HCT116 (cell line): ENCODE measurements at regions not wholly inside any gene's neighbourhood (a gene's known extent, or its start where the extent isn't known, plus 50 kb on each side); places are given as distances from the start of the nearest gene placed in this dataset.

Source experiments
- ATAC-seq: fragments of 200-7000 bp; cut with Tn5 transposase; 2 replicates; pipeline ENCODE4 v1.9.1; 2020; ENCODE audit warnings: mild to moderate bottlenecking, moderate library complexity
- BruUV-seq: library from RNA; stranded (reverse); fragments of 400-500 nt; replicated peaks from 2 replicates; lab custom pipeline; 2021; lab: Mats Ljungman, UMichigan
- CTCF ChIA-PET: fragments of 300-600 bp; sonication (Branson Sonifier 250); formaldehyde crosslinking; loops from one replicate; lab custom pipeline; 2021; ENCODE audit warnings: antibody characterized with exemption; lab: Charles Lee
- POLR2A ChIA-PET: fragments of 300-600, 350-600 bp; sonication (Branson Sonifier 250); formaldehyde crosslinking; loops from one replicate; lab custom pipeline; 2021; ENCODE audit warnings: antibody characterized with exemption; lab: Charles Lee
- RAD21 ChIA-PET, 2 experiments: fragments of 300-600 bp; sonication (Branson Sonifier 250); formaldehyde crosslinking; loops; one replicate each; lab custom pipeline; 2023; ENCODE audit warnings: low total read pairs in 2 of 2; ENCODE audit not compliant: uncharacterized antibody in 2 of 2, unreplicated experiment in 2 of 2, low non-redundant PET in 1 of 2; lab: Charles Lee
- DNase-seq: peaks from one replicate; pipeline ENCODE4 v3.0.0-alpha.2; 2010; ENCODE audit warnings: low read depth, low spot score
- H2AFZ ChIP-seq: fragments of 200-600 bp; shearing (Covaris generic), sonication (generic); 2 replicates; pipeline ENCODE4 v1.6.1; 2017; ENCODE audit warnings: low read depth, mixed run types, mixed read lengths, antibody characterized with exemption, low read length; ENCODE audit not compliant: poor library complexity, severe bottlenecking
- H3K27ac ChIP-seq: 2 replicates; pipeline ENCODE4 v1.5.1; 2012; ENCODE audit warnings: low read depth, low read length
- H3K27me3 ChIP-seq: fragments of 200-600 bp; sonication (generic); 2 replicates; pipeline ENCODE4 v1.6.1; 2016; ENCODE audit warnings: mixed run types, low read length, mixed read lengths; ENCODE audit not compliant: insufficient read depth
- H3K36me3 ChIP-seq, 2 experiments: fragments of 200-500 bp in 1 of 2; fragments of 200-600 bp in 1 of 2; sonication (Bioruptor generic) in 1 of 2; sonication (generic) in 1 of 2; 2 replicates each; pipeline versions ENCODE4 v1.5.1 to v1.6.1; 2014 to 2016; ENCODE audit warnings: low read length in 2 of 2, inconsistent platforms in 1 of 2, mixed read lengths in 1 of 2, mixed run types in 1 of 2; ENCODE audit not compliant: insufficient read depth in 2 of 2, control insufficient read depth in 1 of 2
- H3K4me1 ChIP-seq, 2 experiments: fragments of 200-600 bp in 1 of 2; sonication (generic) in 1 of 2; 2 replicates each; pipeline versions ENCODE4 v1.5.1 to v1.6.1; 2012 to 2017; ENCODE audit warnings: low read length in 2 of 2, inconsistent platforms in 1 of 2, mild to moderate bottlenecking in 1 of 2, mixed read lengths in 1 of 2, mixed run types in 1 of 2, moderate library complexity in 1 of 2; ENCODE audit not compliant: insufficient read depth in 2 of 2, control insufficient read depth in 1 of 2
- H3K4me2 ChIP-seq: fragments of 200-600 bp; sonication (generic); 2 replicates; pipeline ENCODE4 v1.6.1; 2017; ENCODE audit warnings: mixed run types, low read length, mixed read lengths
- H3K4me3 ChIP-seq, 2 experiments: fragments of 200-600 bp in 1 of 2; sonication (generic) in 1 of 2; replicated peaks in 1 of 2; 2 replicates each; pipeline ENCODE4 v1.5.1; 2011 to 2016; ENCODE audit warnings: low read length in 2 of 2, control low read depth in 1 of 2, low read depth in 1 of 2, mild to moderate bottlenecking in 1 of 2, mixed read lengths in 1 of 2, mixed run types in 1 of 2
- H3K79me2 ChIP-seq: fragments of 200-600 bp; sonication (generic); 2 replicates; pipeline ENCODE4 v1.6.1; 2017; ENCODE audit warnings: mild to moderate bottlenecking, mixed run types, low read length, moderate library complexity, mixed read lengths; ENCODE audit not compliant: insufficient read depth
- H3K9ac ChIP-seq: fragments of 200-600 bp; sonication (generic); 2 replicates; pipeline ENCODE4 v1.6.1; 2016; ENCODE audit warnings: low read length, mixed read lengths
- H3K9me2 ChIP-seq: fragments of 200-600 bp; sonication (generic), shearing (Covaris generic); 2 replicates; pipeline ENCODE4 v1.6.1; 2017; ENCODE audit warnings: mixed run types, mild to moderate bottlenecking, moderate library complexity; ENCODE audit not compliant: insufficient read depth
- H3K9me3 ChIP-seq, 2 experiments: fragments of 200-500 bp in 1 of 2; fragments of 200-600 bp in 1 of 2; sonication (Bioruptor generic) in 1 of 2; sonication (generic) in 1 of 2; 2 replicates each; pipeline ENCODE4 v1.6.1; 2014 to 2017; ENCODE audit warnings: low read length in 2 of 2, mixed read lengths in 2 of 2, inconsistent platforms in 1 of 2, low read depth in 1 of 2, mild to moderate bottlenecking in 1 of 2, mixed run types in 1 of 2, moderate library complexity in 1 of 2; ENCODE audit not compliant: control insufficient read depth in 1 of 2, insufficient read depth in 1 of 2
- H4K20me1 ChIP-seq: fragments of 200-600 bp; sonication (generic), shearing (Covaris generic); 2 replicates; pipeline ENCODE4 v1.6.1; 2017; ENCODE audit warnings: mixed run types, mild to moderate bottlenecking, moderate library complexity; ENCODE audit not compliant: insufficient read depth
- ATF3 ChIP-seq: IDR thresholded peaks from 2 replicates; pipeline ENCODE4 v1.6.1; 2012
- ELF1 ChIP-seq: IDR thresholded peaks from 2 replicates; pipeline ENCODE4 v1.6.1; 2012; ENCODE audit warnings: low read depth, borderline replicate concordance
- EZH2 ChIP-seq: fragments of 200-600 bp; sonication (generic); IDR thresholded peaks from 2 replicates; pipeline ENCODE4 v1.6.1; 2017; ENCODE audit warnings: antibody characterized with exemption, mixed run types
- FOSL1 ChIP-seq: IDR thresholded peaks from 2 replicates; pipeline ENCODE4 v1.6.1; 2012; ENCODE audit warnings: low read depth
- POLR2AphosphoS5 ChIP-seq: IDR thresholded peaks from 2 replicates; pipeline ENCODE4 v1.6.1; 2011; ENCODE audit warnings: mild to moderate bottlenecking, low read depth, low read length, moderate library complexity
- RAD21 ChIP-seq: IDR thresholded peaks from 2 replicates; pipeline ENCODE4 v1.6.1; 2012; ENCODE audit warnings: low read depth, mild to moderate bottlenecking
- REST ChIP-seq: IDR thresholded peaks from 2 replicates; pipeline ENCODE4 v1.6.1; 2012; ENCODE audit warnings: low read depth
- TCF7L2 ChIP-seq: IDR thresholded peaks from 2 replicates; pipeline ENCODE4 v1.7.0; 2011; ENCODE audit warnings: borderline replicate concordance, inconsistent platforms; ENCODE audit not compliant: insufficient read depth, insufficient read length; ENCODE audit errors: extremely low read depth
- YY1 ChIP-seq: IDR thresholded peaks from 2 replicates; pipeline ENCODE4 v1.6.1; 2011; ENCODE audit warnings: low read length, low read depth, moderate library complexity, mild to moderate bottlenecking; ENCODE audit not compliant: insufficient replicate concordance; ENCODE audit errors: extremely low read depth
- ZBTB33 ChIP-seq: IDR thresholded peaks from 2 replicates; pipeline ENCODE4 v1.6.1; 2011; ENCODE audit warnings: mild to moderate bottlenecking, low read length, moderate library complexity; ENCODE audit not compliant: insufficient replicate concordance; ENCODE audit errors: extremely low read depth
- ZFX ChIP-seq: fragments of 450-650 bp; IDR thresholded peaks from 2 replicates; pipeline ENCODE4 v1.6.1; 2017
- intact Hi-C: fragments of 100-400 bp; cut with micrococcal nuclease; formaldehyde crosslinking; loops from 2 replicates; pipeline ENCODE4 v1.10.0; 2022

- Histone ChIP-seq H2AFZ (no peak overlapping the region), H3K27me3 (no peaks in the 10 kb centered on the region), H3K4me1 (no peaks in the 10 kb centered on the region), H3K4me2 (no peak overlapping the region), H4K20me1 (no peaks in the 10 kb centered on the region), H3K4me3 (no peak overlapping the region), H3K79me2 (no peaks in the 10 kb centered on the region), H3K9me3 (no peaks in the 10 kb centered on the region), H3K9ac (no peak overlapping the region), H3K27ac (no peak overlapping the region), H3K36me3 (no peaks in the 10 kb centered on the region), H3K9me2 (no peaks in the 10 kb centered on the region)
- ChIA-PET CTCF (no interaction called here), RAD21 (no interaction called here), POLR2A (no interaction called here)
- no peak for DNase-seq
- BruUV-seq, result no TSS peak
- TF ChIP-seq POLR2AphosphoS5, result no peak
- TF ChIP-seq FOSL1, result no peak
- TF ChIP-seq ZBTB33, result no peak
- TF ChIP-seq EZH2, result no peak
- no peak for TF ChIP-seq ELF1
- no peak for TF ChIP-seq TCF7L2
- TF ChIP-seq ZFX, result no peak
- TF ChIP-seq REST, result no peak
- no peak for TF ChIP-seq YY1
- TF ChIP-seq RAD21, result no peak
- no peak for TF ChIP-seq ATF3
- ATAC-seq, result no peak
- intact Hi-C loops, result no loop called here
Measured at GRCh38 chr11:109772892-109773291, 320.3 kb upstream of the ZC3H12C start.
